Thoracic aorta (tissue), 2 donors: ENCODE measurements at regions not wholly inside any gene's neighbourhood (a gene's known extent, or its start where the extent isn't known, plus 50 kb on each side); places are given as distances from the start of the nearest gene placed in this dataset.

Experiments used
- ATAC-seq: fragments of 150-250 bp; one replicate; pipeline ENCODE4 v1.8.0; 2017; ENCODE audit warnings: low read depth; ENCODE audit not compliant: insufficient number of reproducible peaks, low FRiP score
- DNase-seq: peaks from one replicate; pipeline ENCODE4 v3.0.0-alpha.2; 2020; ENCODE audit warnings: low spot score
- H3K27ac ChIP-seq, 2 donors: fragments of 200-600 bp; sonication (generic); 1 replicate in 1 of 2; 2 replicates in 1 of 2; pipeline ENCODE4 v1.5.1; 2016; ENCODE audit warnings: mild to moderate bottlenecking in 2 of 2, moderate library complexity in 2 of 2
- H3K27me3 ChIP-seq: fragments of 200-600 bp; sonication (generic); replicated peaks from 2 replicates; pipeline ENCODE4 v1.6.0; 2016; ENCODE audit warnings: mild to moderate bottlenecking; ENCODE audit not compliant: insufficient read depth
- H3K36me3 ChIP-seq: fragments of 200-600 bp; sonication (generic); one replicate; pipeline ENCODE4 v1.5.1; 2016
- H3K4me1 ChIP-seq, 2 donors: fragments of 200-600 bp; sonication (generic); 1 replicate in 1 of 2; 2 replicates in 1 of 2; pipeline versions ENCODE4 v1.5.1 to v1.6.0; 2016; ENCODE audit warnings: low read depth in 2 of 2, mild to moderate bottlenecking in 1 of 2; ENCODE audit not compliant: control insufficient read depth in 1 of 2
- H3K4me3 ChIP-seq: fragments of 200-600 bp; sonication (generic); 2 replicates; pipeline ENCODE4 v1.5.1; 2016; ENCODE audit warnings: mild to moderate bottlenecking
- H3K9me3 ChIP-seq: fragments of 200-600 bp; sonication (generic); 2 replicates; pipeline ENCODE4 v1.5.1; 2016
- TF ChIP-seq, protein P1 (sequence below): fragments of 200-600 bp; sonication (generic); IDR thresholded peaks from one replicate; pipeline ENCODE4 v1.5.1; 2019; ENCODE audit warnings: antibody characterized with exemption

DNA sequence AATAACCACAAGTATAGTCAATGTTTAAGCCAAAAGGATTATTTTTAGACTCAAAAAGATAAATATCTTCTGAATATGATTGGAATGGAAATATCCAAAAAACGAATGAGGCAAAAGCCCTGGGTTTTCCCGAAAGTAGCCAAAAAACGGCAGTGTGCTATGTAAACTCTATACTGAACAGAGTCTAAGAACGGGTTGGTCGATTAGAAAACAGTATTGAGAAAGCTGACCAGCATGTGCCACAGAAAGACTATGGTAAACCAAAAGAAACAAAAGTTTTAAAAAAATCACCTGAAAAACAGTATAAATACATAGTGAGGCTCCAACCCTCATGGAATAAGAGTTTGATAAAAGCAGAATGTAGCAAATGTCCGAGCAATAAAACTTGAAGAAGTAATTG, 92.0 kb upstream of the DLGAP1 start:
- H3K27me3 ChIP-seq = no peaks in the 10 kb centered on the region
- H3K4me3 ChIP-seq = no peak overlapping the region
- no peaks in the 10 kb centered on the region for H3K9me3 ChIP-seq
- no peaks in the 10 kb centered on the region for H3K36me3 ChIP-seq
- no peak for ATAC-seq
- TF ChIP-seq, protein P1, sequence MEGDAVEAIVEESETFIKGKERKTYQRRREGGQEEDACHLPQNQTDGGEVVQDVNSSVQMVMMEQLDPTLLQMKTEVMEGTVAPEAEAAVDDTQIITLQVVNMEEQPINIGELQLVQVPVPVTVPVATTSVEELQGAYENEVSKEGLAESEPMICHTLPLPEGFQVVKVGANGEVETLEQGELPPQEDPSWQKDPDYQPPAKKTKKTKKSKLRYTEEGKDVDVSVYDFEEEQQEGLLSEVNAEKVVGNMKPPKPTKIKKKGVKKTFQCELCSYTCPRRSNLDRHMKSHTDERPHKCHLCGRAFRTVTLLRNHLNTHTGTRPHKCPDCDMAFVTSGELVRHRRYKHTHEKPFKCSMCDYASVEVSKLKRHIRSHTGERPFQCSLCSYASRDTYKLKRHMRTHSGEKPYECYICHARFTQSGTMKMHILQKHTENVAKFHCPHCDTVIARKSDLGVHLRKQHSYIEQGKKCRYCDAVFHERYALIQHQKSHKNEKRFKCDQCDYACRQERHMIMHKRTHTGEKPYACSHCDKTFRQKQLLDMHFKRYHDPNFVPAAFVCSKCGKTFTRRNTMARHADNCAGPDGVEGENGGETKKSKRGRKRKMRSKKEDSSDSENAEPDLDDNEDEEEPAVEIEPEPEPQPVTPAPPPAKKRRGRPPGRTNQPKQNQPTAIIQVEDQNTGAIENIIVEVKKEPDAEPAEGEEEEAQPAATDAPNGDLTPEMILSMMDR = no peak
- no peak for DNase-seq
- H3K27ac ChIP-seq = no peak overlapping the region
- H3K4me1 ChIP-seq = no peaks in the 10 kb centered on the region

DNA sequence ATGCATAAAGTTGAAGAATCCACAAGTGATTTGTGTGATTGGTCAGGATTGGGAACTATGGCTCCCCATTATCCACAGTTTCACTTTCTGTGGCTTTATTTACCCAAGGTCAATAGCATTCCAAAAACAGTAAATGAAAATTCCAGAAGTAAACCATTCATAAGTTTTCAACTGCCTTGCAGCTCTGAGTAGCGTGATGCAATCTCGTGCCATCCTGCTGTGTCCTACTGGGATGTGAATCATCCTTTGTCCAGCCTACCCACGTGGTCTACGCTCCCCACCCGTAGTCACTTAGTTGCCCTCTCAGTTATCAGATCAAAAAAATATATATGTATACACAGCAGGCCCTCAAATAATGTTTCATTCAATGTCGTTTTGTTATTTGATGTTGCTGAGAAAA, 89.0 kb upstream of the DLGAP1 start:
- Histone ChIP-seq H3K27me3 (no peaks in the 10 kb centered on the region), H3K9me3 (peaks cover under 1% of the 10 kb centered on the region), H3K27ac (no peak overlapping the region), H3K4me1 (no peaks in the 10 kb centered on the region), H3K36me3 (no peaks in the 10 kb centered on the region), H3K4me3 (no peak overlapping the region)
- no peak for DNase-seq
- TF ChIP-seq, protein P1 = no peak
- no peak for ATAC-seq

DNA sequence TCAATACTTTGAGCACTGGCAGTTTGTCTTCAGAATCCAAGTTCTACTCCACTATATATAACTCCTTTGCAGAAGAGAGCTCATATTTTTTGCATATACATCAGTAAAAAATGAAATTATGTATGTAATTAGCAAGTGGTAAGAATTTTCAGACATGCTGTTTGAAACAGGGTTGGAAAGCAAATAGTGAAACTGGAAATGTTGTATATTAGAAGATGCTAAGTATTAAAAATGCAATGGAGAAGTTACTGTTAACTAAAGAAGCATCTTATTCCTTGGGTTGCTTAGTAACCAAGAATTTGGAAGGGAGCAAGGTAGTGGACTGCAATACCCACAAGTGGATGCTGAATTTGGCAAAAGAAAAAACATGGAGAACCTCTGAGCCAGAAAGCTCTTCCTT, 88.6 kb upstream of the DLGAP1 start:
- Histone ChIP-seq H3K27me3 (no peaks in the 10 kb centered on the region), H3K4me1 (no peaks in the 10 kb centered on the region), H3K4me3 (no peak overlapping the region), H3K9me3 (peaks cover 5% of the 10 kb centered on the region), H3K36me3 (no peaks in the 10 kb centered on the region), H3K27ac (no peak overlapping the region)
- ATAC-seq (no peak), DNase-seq (no peak)
- TF ChIP-seq, protein P1 = no peak

GRCh38 chr18:4541588-4541987, 86.5 kb upstream of the DLGAP1 start:
- Histone ChIP-seq H3K36me3 (no peaks in the 10 kb centered on the region), H3K27me3 (no peaks in the 10 kb centered on the region), H3K9me3 (peaks cover 9% of the 10 kb centered on the region), H3K4me1 (no peaks in the 10 kb centered on the region), H3K27ac (no peak overlapping the region), H3K4me3 (no peak overlapping the region)
- DNase-seq = no peak
- TF ChIP-seq, protein P1 = no peak
- no peak for ATAC-seq

DNA sequence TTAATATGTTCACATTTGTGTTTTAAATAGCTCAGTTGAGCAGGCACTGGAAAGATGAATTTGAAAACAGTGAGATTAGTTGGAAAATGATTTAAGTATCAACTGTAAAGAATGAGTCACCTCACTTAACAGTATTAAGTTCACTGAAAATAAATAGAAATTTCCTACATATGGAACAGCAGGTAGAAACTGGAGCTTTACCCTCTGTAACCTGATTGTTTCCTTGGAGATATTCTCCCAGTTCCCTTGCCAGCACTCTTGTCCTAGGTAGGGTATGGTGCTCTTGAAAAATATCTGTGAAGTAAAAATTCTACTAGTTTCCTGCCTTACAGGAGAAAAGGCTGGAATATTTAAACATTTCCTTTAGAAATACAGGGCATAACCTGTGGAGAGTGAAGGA, 81.3 kb upstream of the DLGAP1 start:
- Histone ChIP-seq H3K4me1 (no peaks in the 10 kb centered on the region), H3K9me3 (peaks cover 9% of the 10 kb centered on the region), H3K36me3 (no peaks in the 10 kb centered on the region), H3K27ac (no peak overlapping the region), H3K4me3 (no peak overlapping the region), H3K27me3 (no peaks in the 10 kb centered on the region)
- TF ChIP-seq, protein P1 = no peak
- DNase-seq (no peak), ATAC-seq (no peak)
